Cardiac fibroblast (primary cell): ENCODE measurements at regions not wholly inside any gene's neighbourhood (a gene's known extent, or its start where the extent isn't known, plus 50 kb on each side); places are given as distances from the start of the nearest gene placed in this dataset.

Source experiments
- DNase-seq, 2 donors: peaks; one replicate each; pipeline versions ENCODE4 v3.0.0 to v3.0.0-alpha.2; 2010; ENCODE audit warnings: low read depth in 2 of 2
- H3K4me3 ChIP-seq, 2 donors: replicated peaks in 1 of 2; 1 replicate in 1 of 2; 2 replicates in 1 of 2; pipeline ENCODE4 v1.5.1; 2011; ENCODE audit warnings: low read depth in 2 of 2, low read length in 2 of 2, mild to moderate bottlenecking in 2 of 2, moderate library complexity in 1 of 2
- TF ChIP-seq, protein P1 (sequence below): IDR thresholded peaks from one replicate; pipeline ENCODE4 v1.5.1; 2011; ENCODE audit warnings: low read depth, mild to moderate bottlenecking, low read length, inconsistent platforms

DNA sequence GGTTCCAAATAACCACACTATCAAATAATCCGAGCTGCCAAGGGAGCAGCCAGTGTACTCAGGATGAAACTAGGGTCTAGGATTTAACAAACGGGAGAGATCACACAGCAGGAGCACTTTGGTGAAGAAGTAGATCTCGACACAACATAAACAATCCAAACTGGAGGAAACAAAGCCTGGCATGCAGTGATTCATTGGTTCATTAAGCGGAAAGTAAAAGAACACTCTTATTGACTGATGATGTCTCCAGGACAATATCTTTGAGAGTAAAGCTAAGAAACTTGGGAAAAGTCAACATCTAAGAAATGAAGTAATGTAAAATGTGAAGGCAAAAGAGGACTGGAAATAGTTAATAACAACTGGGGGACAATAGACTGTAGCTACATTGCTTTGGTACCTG is 1478.3 kb upstream of the CDH9 start:
- H3K4me3 ChIP-seq = no peak overlapping the region
- TF ChIP-seq, protein P1, sequence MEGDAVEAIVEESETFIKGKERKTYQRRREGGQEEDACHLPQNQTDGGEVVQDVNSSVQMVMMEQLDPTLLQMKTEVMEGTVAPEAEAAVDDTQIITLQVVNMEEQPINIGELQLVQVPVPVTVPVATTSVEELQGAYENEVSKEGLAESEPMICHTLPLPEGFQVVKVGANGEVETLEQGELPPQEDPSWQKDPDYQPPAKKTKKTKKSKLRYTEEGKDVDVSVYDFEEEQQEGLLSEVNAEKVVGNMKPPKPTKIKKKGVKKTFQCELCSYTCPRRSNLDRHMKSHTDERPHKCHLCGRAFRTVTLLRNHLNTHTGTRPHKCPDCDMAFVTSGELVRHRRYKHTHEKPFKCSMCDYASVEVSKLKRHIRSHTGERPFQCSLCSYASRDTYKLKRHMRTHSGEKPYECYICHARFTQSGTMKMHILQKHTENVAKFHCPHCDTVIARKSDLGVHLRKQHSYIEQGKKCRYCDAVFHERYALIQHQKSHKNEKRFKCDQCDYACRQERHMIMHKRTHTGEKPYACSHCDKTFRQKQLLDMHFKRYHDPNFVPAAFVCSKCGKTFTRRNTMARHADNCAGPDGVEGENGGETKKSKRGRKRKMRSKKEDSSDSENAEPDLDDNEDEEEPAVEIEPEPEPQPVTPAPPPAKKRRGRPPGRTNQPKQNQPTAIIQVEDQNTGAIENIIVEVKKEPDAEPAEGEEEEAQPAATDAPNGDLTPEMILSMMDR = no peak
- no peak for DNase-seq

DNA sequence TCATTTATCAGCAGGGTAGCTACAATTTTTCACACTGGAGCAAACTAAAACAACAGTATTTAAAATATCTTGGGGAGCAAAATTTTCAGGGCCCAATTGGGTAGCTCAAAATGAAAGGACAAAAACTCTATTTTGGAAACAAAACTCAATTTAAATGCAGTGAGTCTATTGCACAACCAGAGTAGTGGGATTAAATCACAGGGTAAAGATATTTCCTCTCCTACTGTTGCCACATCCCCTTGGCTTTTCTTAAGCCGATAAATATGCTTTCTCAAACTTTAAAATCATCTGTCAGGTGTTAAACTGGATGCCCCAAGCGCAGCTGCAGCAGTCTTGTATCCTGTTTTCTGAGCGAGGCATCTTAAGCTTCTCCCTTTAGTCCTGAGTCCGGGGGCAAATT is 1474.3 kb upstream of the CDH9 start:
- DNase-seq = no peak
- no peak overlapping the region for H3K4me3 ChIP-seq
- TF ChIP-seq, protein P1 = no peak

DNA sequence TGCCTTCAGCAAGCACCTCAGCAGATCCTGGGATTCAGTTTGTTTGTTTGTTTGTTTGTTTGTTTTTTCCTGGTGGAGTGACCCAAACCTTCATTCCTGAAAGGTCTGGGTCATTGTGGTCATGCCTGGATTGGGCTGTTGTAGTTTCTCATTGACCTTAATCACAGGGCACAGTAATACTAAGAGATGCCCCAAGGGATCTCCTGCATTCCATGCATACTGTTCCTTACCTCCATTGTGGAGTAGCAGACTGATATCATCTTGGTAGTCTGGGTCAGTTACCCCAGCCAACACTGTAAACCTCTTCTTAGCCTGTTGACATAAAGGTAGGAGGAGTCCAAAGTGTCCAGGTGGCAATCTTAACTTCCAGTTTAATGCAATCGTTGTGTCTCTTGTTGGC is 1466.7 kb upstream of the CDH9 start:
- no peak overlapping the region for H3K4me3 ChIP-seq
- TF ChIP-seq, protein P1 = no peak
- no peak for DNase-seq

DNA sequence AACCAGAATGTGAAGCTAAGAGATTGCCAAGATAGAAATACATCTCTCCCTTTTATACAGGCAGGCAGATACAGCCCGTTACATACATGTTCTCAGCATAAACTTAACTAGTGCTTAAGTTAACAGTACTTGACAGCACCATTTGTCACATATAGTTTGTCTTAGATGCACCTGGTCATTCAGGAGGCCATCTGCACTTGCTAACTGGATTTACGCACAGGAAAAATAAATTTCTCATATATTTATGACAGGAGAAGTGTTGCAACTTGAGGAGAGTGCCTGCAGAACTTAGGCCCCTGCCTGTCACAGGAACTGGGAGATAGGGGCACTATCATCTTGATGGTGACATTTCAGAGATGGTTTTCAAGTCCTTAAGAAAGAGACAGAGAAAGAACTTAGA is 1462.1 kb upstream of the CDH9 start:
- H3K4me3 ChIP-seq = no peak overlapping the region
- TF ChIP-seq, protein P1 = no peak
- DNase-seq = no peak

DNA sequence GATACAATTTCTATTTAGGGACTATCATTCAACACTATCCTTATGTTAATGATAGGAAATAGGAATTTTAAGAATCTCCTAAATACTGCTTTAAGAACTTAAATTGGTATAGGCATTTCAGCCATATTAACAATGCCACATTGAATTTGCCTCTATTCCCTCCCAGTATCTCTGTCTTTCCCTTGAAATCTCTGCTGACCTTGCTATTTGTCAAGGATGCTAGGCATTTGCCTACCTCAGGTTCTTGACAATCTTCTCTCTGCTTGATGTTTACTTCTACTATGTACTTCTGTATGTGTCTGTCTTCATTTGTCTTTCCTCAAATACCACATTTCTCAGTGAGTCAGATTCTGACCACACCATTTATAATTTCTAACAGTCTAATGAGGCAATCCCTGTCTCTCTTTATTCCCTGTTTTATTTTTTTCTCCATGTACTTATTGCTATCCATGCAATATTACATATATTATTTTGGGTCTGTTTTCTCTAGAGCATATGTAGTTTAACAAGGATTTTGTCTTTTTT is 1461.4 kb upstream of the CDH9 start:
- DNase-seq = no peak
- no peak overlapping the region for H3K4me3 ChIP-seq
- TF ChIP-seq, protein P1 = no peak

DNA sequence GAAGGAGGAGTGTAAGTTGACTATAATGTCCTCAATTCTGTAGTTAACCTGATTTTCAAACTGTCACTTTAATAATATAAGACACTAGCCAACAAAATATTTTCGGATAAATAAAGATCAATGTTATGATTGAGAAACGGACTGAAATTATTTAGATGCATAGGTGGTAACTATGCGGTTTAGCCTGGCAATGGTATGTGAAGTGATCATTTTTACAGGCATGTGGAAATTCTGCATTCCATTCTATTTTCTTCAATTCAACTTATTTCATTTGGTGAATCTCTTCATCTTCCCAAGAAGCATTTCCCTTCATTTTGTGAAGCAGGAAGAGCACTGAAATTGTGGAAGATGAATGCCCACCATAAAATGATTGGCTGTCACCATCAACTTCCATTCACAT is 1457.5 kb upstream of the CDH9 start:
- DNase-seq = no peak
- no peak overlapping the region for H3K4me3 ChIP-seq
- TF ChIP-seq, protein P1 = no peak

DNA sequence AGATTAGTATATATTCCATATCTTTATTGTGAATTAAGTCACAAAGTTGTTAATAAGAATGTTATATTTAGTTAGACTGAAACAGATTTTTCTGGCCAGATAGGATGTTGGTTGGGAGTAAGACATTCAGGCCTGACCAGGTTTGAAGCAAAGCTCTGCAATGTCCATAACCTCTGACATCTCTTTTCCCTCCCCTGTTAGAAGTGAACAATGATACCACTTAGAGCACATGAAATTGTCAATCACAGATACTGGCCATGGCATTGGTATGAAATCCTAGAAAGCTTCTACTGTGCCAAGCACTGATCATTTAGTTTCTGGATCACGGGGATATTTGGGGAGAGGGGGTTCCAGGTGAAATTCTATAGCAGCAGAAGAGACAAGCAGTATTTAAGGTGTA is 1455.1 kb upstream of the CDH9 start:
- TF ChIP-seq, protein P1 = no peak
- DNase-seq = no peak
- no peak overlapping the region for H3K4me3 ChIP-seq
